Activated T-cell treated with anti-CD3 and anti-CD28 coated beads, Interleukin-2, amount 50 U/mL, for 1 hour (primary cell): ENCODE measurements at regions not wholly inside any gene's neighbourhood (a gene's known extent, or its start where the extent isn't known, plus 50 kb on each side); places are given as distances from the start of the nearest gene placed in this dataset.

Experiments
- DNase-seq: peaks from one replicate; pipeline ENCODE4 v3.0.0-alpha.2; 2020

- no peak for DNase-seq
These were observed 232.7 kb upstream of the CDH5 start for GRCh38 chr16:66133643-66134338.

GRCh38 chr16:66131895-66132294, 234.6 kb upstream of the CDH5 start:
- no peak for DNase-seq

GRCh38 chr16:66131156-66131807, 235.2 kb upstream of the CDH5 start:
- no peak for DNase-seq

- no peak for DNase-seq
These were observed 236.1 kb upstream of the CDH5 start for GRCh38 chr16:66130296-66130905.

GRCh38 chr16:66129196-66129595, 237.3 kb upstream of the CDH5 start:
- no peak for DNase-seq

GRCh38 chr16:66128371-66128770, 238.1 kb upstream of the CDH5 start:
- DNase-seq: no peak

GRCh38 chr16:66127459-66128370, 238.8 kb upstream of the CDH5 start:
- no peak for DNase-seq

- no peak for DNase-seq
These were observed 245.0 kb upstream of the CDH5 start for GRCh38 chr16:66121466-66121865.

GRCh38 chr16:66120656-66121055, 245.8 kb upstream of the CDH5 start:
- no peak for DNase-seq

GRCh38 chr16:66116163-66117002, 250.1 kb upstream of the CDH5 start:
- DNase-seq: no peak

- DNase-seq: no peak
These were observed 251.1 kb upstream of the CDH5 start for GRCh38 chr16:66115373-66115772.

- no peak for DNase-seq
These were observed 253.3 kb upstream of the CDH5 start for GRCh38 chr16:66113223-66113622.

GRCh38 chr16:66109677-66110076, 256.8 kb upstream of the CDH5 start:
- no peak for DNase-seq

- no peak for DNase-seq
These were observed 258.8 kb upstream of the CDH5 start for GRCh38 chr16:66107661-66108060.

GRCh38 chr16:66103211-66103610, 263.3 kb upstream of the CDH5 start:
- no peak for DNase-seq

GRCh38 chr16:66099306-66099705, 267.2 kb upstream of the CDH5 start:
- DNase-seq: no peak

- DNase-seq: no peak
These were observed 268.7 kb upstream of the CDH5 start for GRCh38 chr16:66097751-66098150.

GRCh38 chr16:66095676-66096075, 270.8 kb upstream of the CDH5 start:
- DNase-seq: no peak

GRCh38 chr16:66093191-66093590, 273.3 kb upstream of the CDH5 start:
- DNase-seq: no peak

GRCh38 chr16:66091471-66091891, 275.0 kb upstream of the CDH5 start:
- no peak for DNase-seq

GRCh38 chr16:66088681-66089080, 277.8 kb upstream of the CDH5 start:
- DNase-seq: no peak

GRCh38 chr16:66087308-66087707, 279.2 kb upstream of the CDH5 start:
- DNase-seq: no peak
